IPS-NIHi11 (cell line): ENCODE measurements at regions not wholly inside any gene's neighbourhood (a gene's known extent, or its start where the extent isn't known, plus 50 kb on each side); places are given as distances from the start of the nearest gene placed in this dataset.

Source experiments
- DNase-seq: peaks from one replicate; pipeline ENCODE4 v3.0.0; 2012; ENCODE audit warnings: mixed read lengths, low spot score

DNA sequence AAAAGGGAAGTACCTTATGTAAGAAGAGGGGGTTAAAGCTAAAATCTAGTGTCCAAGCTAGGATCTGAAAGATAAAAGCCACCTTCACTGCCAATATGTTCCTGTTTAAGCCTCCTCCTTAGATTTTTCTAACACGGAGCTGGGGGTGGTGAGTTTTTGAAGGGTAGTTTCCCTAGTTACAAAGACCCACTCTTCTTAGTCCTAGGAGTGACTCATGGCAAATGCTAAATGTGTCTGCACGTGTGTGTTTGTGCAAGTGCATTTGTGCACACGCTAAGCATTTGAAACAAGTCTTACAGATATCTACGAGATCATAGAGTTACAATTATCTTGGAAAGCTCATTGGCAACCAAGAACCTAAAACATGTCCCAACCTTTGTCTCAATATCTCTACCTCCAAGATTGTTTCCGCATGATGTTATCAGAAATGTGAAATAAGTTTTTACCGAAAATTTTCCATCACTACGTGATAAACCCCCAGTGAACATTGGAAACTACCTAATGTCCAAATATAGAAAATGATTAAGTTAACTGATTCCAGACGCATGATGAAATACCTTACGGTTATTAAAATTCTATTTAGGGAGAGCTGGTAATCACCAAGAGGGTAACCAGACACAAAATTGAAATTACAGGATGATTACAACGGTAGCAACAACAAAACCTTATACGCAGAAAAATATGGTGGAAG is 78.0 kb upstream of the HRH2 start:
- DNase-seq: no peak

DNA sequence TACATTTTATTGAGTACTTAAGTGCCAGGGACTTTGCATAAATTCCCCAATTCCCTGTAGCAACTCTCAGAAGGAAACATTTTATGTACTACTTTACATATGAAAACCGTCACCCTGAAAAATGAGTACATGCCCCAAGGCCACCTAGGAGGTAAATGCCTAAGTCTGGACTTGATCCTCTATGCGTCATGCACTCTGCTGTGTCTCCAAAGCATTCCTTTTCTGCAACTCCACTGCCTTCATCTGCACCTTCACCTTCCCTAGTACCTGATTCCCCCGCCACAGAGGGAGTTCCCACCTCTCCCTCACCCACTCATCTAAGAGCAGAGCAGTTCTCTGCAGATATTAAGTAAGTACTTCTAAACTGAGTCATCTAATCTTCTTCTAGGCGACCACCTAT is 75.2 kb upstream of the HRH2 start:
- no peak for DNase-seq

DNA sequence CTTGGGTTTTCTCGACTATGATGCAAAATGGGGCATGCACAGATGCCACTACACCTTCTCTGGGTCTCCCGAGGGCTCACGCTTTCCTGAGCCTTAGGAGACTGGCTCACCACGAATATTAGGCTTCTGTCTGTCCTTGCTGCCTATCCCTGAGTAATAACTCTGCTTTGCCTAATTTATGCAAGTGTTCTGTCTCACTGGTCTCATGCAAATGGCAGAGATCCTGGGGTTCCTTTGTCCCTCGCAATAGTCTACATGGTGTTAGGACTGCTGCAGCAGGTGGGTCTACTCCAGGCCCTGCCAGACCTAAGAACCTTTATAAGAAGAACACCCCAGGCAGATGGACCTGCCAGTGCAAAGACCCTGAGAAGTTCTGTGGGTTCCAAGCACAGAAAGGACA is 72.3 kb upstream of the HRH2 start:
- no peak for DNase-seq

DNA sequence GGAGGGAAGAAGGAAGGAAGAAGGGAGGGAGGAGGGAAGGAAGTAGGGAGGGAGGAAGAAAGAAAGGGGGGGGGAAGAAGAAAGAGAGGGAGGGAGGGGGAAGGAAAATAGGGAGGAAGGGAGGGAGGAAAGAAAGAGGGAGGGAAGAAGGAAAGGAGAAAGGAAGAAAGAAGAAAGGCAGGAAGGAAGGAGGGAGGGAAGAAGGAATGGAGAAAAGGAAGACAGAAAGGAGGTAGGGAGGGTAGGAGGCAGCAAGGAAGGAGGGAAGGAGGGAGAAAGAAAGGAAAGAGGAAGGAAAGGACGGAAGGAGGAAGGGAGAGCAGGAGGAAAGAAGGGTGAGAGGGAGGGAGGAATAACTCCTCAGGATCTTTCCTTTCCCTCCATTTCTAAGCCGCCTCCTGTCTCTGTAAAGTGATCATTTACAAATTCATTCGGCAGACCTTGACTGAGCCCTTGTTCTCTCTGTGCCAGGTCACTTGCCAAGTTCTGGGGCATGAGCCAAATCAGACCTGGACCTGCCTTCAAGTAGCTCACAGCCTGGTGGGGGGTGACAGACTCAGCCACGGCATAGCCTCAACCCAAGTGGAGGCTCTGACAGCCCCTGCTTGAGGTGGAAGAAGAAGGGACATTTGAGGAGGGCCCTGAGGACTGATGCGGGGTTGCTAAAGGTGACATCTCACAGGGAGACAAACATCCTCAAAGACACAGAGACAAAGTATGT is 69.0 kb upstream of the HRH2 start:
- DNase-seq: no peak

DNA sequence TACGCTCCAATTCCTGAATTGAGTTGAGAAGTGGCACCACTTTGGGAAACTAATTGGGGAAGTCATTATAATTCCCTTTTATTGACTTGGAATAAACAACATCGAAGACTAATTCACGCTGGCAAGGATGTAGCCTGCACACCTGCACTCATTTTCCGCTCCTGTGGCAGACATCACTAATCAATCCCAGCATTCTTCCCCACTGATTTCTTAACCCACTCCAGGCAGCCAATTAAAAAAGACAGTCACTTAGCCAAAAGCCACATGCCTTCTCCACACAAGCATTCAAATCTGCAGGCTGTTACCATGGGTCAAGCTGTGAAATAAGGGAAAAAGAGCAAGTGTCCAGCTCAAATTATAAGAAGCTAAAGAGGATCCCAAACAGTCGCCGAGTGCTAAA is 68.2 kb upstream of the HRH2 start:
- DNase-seq: no peak

DNA sequence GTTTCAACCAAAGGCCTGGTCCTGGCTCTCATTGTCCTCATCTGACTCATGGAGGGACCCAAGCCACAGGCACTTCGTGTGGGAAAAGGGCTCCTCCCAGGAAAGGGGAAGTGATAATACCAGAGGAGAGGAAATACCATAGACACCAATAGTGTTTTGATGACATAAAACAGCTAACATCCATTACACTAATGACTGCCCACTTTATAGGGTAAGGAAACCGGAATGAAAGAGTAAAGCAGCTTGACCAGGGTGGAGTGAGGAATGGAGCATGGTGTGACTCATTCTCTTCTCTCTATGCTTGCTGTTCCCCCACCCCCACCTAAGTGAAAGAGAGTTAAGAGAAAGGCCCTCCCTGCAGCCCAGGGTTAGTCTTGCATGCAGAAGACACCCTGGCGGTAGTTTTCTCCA is 67.4 kb upstream of the HRH2 start:
- no peak for DNase-seq

DNA sequence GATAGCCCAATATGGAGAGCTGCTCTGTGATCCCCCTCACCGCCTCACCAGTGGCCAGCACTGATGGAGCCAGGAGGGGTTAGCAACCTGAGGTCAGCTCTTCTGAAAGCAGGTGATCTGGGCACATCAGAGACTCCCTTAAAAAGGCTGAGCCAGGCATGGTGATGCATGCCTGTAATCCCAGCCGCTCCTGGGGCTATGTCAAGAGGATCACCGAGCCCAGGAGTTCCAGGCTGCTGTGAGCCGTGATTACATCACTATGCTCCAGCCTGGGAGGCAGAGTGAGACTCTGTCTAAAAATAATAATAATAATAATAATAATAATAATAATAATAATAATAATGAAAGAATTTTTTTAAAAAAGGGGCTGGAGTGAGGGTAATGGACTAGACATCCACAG is 66.6 kb upstream of the HRH2 start:
- DNase-seq: no peak

DNA sequence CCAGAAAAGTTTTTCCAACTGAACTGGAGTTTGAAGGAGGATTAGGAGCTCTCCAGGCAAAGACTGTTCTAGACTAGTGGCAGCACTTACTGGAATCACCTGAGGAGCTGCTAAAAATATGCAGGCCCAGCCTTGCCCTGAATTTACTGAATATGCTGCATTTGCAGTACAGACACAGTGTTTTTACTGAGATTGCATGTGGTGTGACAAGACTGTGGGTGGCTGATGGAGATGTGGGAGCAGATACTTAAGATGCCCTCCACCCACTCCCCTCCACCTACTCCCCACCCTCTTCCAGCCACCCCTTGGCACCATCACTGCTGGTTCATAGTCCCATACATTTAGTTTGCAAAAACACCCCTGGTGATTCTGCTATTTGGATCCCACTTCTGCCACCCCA is 64.1 kb upstream of the HRH2 start:
- no peak for DNase-seq

DNA sequence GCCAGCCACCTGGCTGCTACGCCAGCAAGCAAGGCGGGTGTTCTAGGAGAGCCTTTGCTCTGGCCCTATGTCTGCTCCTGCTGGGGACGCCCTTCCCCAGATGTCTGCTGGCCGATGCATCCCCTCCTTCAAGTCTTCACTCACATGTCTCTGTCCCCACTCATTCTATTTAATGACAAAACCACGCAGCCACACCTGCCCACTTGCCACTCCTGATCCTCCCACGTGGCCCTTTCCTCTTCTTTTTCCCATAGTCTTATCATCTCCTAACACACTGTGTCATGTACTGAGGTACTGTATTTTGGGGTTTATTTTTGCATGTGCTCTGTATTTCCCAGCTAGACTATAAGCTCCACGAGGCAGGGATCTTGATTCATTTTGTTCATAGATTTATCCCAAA is 62.0 kb upstream of the HRH2 start:
- DNase-seq: no peak

DNA sequence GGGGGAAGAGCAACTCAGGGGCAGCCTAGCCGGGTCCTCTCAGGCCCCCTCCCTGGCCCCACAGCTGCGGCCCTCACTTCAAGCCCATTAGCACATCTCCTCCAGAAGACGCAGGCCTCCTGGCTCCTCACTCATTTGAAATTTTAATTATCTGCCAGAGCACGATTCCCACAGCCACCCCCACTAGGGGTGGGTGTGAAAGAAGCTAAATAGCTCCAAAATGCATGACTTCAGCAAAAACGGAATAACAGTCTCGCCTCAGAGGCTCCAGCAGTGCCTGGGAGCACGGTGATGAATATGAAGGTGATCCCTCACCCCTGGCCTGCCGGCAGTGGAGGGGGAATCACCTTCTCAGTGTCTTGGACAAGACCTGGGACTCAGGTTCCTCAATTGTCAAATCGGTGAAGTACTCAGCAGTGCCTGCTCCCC is 61.1 kb upstream of the HRH2 start:
- no peak for DNase-seq

DNA sequence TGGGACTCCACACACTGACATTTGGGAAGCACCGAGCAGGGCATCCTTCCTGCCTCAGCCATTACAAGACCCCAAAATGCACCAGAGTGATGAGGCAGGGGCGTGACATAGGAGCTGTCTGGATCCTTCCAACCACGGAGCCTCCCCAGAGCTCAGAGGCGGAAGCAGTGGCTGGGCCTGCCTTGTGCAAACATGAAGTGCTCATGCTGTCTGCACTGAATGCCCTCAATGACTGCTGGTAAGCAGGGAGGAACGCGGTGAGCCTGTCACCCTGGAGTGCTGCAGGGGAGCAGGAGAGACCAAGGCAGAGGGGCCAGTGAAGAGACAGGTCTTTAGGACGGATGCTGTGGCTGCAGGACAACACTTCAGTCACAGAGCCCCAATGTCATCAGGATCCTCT is 60.2 kb upstream of the HRH2 start:
- no peak for DNase-seq

DNA sequence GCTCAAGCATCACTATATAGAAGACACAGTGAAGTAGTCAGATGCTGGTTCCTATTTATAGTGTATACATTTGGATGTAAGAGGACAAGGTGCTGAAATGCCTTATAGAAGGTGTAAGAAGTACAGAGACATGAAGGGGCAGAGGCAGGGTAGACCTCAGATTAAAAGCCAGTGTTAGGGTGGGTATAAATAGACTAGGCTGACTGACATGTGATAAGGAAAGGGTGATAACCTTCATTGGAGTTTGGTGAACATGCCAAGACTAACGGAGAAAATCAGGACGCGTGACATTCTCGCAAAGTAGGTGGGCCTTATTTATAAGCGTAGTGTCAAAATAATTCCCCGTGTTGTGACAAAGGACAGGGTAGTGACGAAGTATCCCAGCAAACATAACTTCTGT is 59.1 kb upstream of the HRH2 start:
- no peak for DNase-seq

DNA sequence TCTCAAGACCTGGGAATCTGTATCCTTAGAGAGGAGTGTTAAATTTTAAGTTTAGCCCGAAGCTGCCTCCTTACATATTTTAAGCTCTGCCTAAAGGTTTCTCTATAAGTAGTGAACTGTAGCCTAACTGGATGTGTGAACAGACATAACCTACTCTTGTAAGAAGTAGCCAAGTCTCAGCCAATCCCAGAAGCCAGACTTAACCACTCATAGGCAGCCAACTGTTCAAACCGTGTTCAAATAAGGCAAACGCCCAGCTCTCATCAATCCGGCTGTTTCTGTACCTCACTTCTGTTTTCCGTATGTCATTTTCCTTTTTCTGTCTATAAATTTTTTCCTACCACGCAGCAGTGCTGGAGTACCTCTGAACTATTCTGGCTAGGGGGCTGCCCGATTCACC is 58.7 kb upstream of the HRH2 start:
- no peak for DNase-seq

DNA sequence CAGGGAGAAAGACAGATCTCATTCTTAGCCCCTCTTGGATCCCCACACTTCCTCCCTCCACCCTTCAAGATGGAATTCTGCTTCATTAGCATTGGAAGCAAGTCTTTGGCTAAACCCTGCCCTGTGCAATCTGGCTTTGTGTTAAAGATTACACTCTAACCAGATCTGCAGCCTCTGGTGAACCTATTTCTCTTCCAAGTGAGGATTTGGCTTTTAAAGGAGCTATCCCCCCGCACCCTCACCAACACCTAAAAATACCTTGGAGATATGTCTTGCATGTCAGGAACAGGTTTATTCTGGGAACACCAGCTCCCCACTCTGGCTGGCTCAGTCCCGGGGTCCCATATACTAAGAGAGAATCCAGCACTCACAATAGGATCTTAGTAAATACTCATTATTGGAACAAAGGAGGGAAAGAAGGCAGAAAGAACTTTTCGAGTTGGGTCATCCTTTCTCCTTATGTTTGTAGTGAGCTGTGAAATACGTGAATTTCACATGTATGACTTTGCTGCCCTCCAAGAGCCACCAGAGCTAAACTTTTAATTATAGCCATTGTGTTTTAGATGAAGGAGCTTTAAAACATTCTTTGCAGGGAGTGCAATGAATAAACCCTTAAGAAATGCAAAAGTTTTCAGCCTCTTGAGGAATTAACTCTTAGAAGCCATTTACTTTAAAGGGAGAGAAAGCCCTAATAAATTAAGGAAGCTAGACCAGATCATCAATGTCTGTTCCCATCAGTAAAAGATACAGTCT is 53.7 kb upstream of the HRH2 start:
- DNase-seq: peak; percentile 38

DNA sequence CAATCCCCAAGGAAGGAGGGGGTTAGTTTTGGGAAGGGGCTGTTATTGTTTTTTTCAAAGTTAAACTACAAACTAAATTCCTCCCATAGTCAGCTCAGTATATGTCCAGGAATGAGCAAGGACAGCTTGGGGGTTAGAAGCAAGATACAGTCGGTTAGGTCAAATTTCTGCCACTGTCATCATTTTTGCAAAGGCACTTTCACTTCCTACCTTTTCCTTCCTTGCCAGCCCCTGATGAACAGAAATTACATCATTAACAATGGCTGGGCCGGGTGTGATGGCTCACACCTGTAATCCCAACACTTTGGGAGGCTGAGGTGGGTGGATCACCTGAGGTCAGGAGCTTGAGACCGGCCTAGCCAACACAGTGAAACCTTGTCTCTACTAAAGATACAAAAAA is 51.5 kb upstream of the HRH2 start:
- DNase-seq: no peak
